Astrocyte of the spinal cord (primary cell): ENCODE measurements at regions not wholly inside any gene's neighbourhood (a gene's known extent, or its start where the extent isn't known, plus 50 kb on each side); places are given as distances from the start of the nearest gene placed in this dataset.
"Not testable (repeated sequence)": the region's sequence is repeated elsewhere in the genome, so short reads cannot be mapped to it uniquely, and the experiment has no call there.

Experiments
- DNase-seq: peaks from one replicate; pipeline ENCODE4 v3.0.0; 2011; ENCODE audit warnings: low read depth, low spot score
- H3K4me3 ChIP-seq: 2 replicates; pipeline ENCODE4 v1.5.1; 2011; ENCODE audit warnings: low read depth, mild to moderate bottlenecking, low read length, moderate library complexity
- CTCF ChIP-seq: IDR thresholded peaks from 2 replicates; pipeline ENCODE4 v1.5.1; 2012; ENCODE audit warnings: low read depth, mild to moderate bottlenecking, low read length, inconsistent platforms
- in situ Hi-C: cut with HindIII; loops from 2 replicates; pipeline ENCODE4 v1.10.0; 2017; ENCODE audit warnings: low sequenced_read_pairs

DNA sequence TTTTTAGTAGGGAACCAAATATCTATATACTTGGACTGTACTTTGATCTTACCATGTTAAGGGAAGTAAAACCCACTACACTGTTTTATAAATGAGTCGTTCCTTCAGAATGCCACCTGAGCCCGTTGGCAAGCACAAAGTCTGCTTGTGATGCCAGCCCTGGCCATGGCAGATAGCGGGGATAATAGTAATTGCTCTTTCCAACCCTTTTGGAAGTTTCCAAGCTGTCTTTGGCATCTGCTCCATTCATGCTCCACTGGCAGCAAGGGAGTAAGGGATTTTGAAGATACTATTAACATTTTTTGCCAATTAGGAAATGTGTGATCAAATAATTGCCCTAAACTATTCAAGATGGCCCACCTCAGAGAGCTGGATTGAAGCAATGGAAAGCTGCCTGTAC lies 689.2 kb upstream of the SLIT2 start:
- in situ Hi-C loops, result no loop called here

DNA sequence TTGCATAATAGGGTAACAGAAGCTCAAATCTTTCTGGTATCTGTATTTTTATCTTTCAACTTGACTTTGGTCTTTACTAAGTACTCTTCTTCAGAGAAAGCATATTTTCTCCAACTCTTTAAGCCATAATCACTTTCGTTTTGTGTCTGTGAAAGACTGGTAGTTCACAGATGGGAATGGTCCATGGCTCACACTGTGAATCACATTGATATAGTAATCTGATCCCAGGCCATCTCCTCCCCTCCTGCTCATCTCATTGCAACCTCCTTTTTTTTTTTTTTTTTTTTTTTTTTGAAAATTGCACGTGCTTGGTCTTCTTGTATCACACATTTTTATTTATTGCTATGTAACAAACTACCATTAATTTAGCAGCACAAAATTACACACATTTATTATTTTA lies 694.5 kb upstream of the SLIT2 start:
- peak; percentile 23 for DNase-seq
- in situ Hi-C loops, result no loop called here
- no peak overlapping the region for H3K4me3 ChIP-seq
- TF ChIP-seq CTCF, result no peak

More for the DNA sequence above, 689.2 kb upstream of the SLIT2 start:
- no peak for TF ChIP-seq CTCF
- DNase-seq, result no peak
- no peak overlapping the region for H3K4me3 ChIP-seq

GRCh38 chr4:19556276-19556675 lies 695.4 kb upstream of the SLIT2 start:
- in situ Hi-C loops, result not testable (repeated sequence)

GRCh38 chr4:19547463-19547862 lies 704.2 kb upstream of the SLIT2 start:
- no peak for DNase-seq
- TF ChIP-seq CTCF, result no peak
- H3K4me3 ChIP-seq, result no peak overlapping the region
- in situ Hi-C loops, result no loop called here

More at GRCh38 chr4:19556276-19556675, 695.4 kb upstream of the SLIT2 start:
- not testable (repeated sequence) for H3K4me3 ChIP-seq, DNase-seq

- in situ Hi-C loops, result no loop called here
- TF ChIP-seq CTCF, result no peak
- no peak overlapping the region for H3K4me3 ChIP-seq
- no peak for DNase-seq
Measured at GRCh38 chr4:19544446-19545125, 707.1 kb upstream of the SLIT2 start.

DNA sequence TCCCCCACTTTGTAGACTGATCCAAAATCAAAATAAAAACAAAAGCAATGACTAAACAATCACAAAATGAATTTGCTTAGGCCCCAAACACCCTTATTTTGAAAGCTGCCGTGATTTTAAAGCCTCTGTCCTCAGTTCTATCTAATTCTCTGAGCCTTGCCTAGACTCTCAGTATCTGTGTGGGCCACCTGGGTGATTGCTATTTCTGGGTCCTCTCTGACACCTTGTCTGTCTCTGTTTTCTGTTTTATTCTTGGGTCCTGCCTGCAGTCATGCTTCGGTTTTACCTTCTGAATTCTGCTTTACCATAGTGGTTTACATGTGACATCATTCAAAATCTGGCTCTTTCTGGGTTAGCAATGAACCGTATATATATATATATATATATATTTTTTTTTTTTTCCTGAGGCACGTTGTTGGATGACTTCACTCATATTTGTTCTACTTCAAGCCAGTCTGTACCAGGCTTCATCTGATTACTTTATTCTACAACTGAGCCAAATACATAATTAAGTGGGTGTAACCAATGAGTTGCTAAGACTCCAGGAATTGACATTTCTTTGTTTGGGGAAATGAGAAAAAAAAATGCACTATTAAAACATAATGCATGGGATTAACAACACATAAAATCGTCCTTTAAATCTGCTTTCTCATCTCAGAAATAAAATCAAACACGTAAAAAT lies 710.7 kb upstream of the SLIT2 start:
- H3K4me3 ChIP-seq, result no peak overlapping the region
- TF ChIP-seq CTCF, result no peak
- no peak for DNase-seq
- in situ Hi-C loops, result no loop called here

GRCh38 chr4:19539201-19539600 lies 712.5 kb upstream of the SLIT2 start:
- no peak for DNase-seq
- TF ChIP-seq CTCF, result no peak
- in situ Hi-C loops, result no loop called here
- H3K4me3 ChIP-seq, result no peak overlapping the region
